ENCODE measurements at regions not wholly inside any gene's neighbourhood (a gene's known extent, or its start where the extent isn't known, plus 50 kb on each side); places are given as distances from the start of the nearest gene placed in this dataset.
"Not testable (repeated sequence)": the region's sequence is repeated elsewhere in the genome, so short reads cannot be mapped to it uniquely, and the experiment has no call there.

DNA sequence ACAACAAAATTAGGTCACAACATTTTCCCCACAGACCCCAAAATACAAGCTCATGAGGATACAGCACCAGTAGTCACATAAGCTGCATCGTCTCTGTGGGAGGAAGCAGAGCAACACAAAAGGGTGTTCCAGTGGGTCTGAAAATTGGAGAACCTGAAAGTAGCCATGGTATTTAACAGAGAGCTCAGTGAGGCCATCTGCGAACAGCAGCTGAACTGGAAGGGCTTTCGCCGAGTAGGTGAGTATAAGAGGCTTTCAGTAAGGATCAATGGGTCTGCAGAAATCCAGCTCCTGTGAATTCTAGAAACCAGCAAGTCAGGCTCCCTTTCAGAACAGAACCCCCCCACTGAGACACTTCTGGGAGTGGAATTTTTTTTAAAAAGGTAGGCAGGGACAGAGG, 120.0 kb upstream of the RREB1 start:
- no peak for DNase-seq (ENCODE audit: low read depth, low spot score)
- Histone ChIP-seq H3K9me3 (ENCODE audit: control insufficient read depth, insufficient read depth, low read length) (no peaks in the 10 kb centered on the region), H3K27me3 (ENCODE audit: control insufficient read depth, insufficient read depth, low read length) (no peaks in the 10 kb centered on the region), H3K4me3 (ENCODE audit: low read depth, low read length) (no peak overlapping the region), H3K27ac (ENCODE audit: low read depth, low read length) (no peak overlapping the region)
- no peak for TF ChIP-seq CTCF (IDR thresholded peaks at IDR 0.05; ENCODE audit: low read depth, low read length)
- POLR2A ChIA-PET, result no interaction called here
- CTCF ChIA-PET, result no interaction called here

- POLR2A ChIA-PET; H3K27me3 ChIP-seq (ENCODE audit: control insufficient read depth, insufficient read depth, low read length); DNase-seq (ENCODE audit: low read depth, low spot score); H3K9me3 ChIP-seq (ENCODE audit: control insufficient read depth, insufficient read depth, low read length); H3K4me3 ChIP-seq (ENCODE audit: low read depth, low read length); H3K27ac ChIP-seq (ENCODE audit: low read depth, low read length); CTCF ChIA-PET: not testable (repeated sequence)
These were observed 117.7 kb upstream of the RREB1 start for GRCh38 chr6:6990059-6990458.

- ChIA-PET POLR2A (no interaction called here), CTCF (interaction anchor here (0.7 kb wide), 1 partner anchor 164 kb away, joined by 3 read pairs; no protein-coding TSS in a partner anchor)
- DNase-seq (ENCODE audit: low read depth, low spot score), result no peak
- Histone ChIP-seq H3K27ac (ENCODE audit: low read depth, low read length) (no peak overlapping the region), H3K9me3 (ENCODE audit: control insufficient read depth, insufficient read depth, low read length) (no peaks in the 10 kb centered on the region), H3K4me3 (ENCODE audit: low read depth, low read length) (no peak overlapping the region), H3K27me3 (ENCODE audit: control insufficient read depth, insufficient read depth, low read length) (peaks cover 2% of the 10 kb centered on the region)
- TF ChIP-seq CTCF (IDR thresholded peaks at IDR 0.05; ENCODE audit: low read depth, low read length), result no peak
These were observed 114.1 kb upstream of the RREB1 start for GRCh38 chr6:6993503-6994237.

DNA sequence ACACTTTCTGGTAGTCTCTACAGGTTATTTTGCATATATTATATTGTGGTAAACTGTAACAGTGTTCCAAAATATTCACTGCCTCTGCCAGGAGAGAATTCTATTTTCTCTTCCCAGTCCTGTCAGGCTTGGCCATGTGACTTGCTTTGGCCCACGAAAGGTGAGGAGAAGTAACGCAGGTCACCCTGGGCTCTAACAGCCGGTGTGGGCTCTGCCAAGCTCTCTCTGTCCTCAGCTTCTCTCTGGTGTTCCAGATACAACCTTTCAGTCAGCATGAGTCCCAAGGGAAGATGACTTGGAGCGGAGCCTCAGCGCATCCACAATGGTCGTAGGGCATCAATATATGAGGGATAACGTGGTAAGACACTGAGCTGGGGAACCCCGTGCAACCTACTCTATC, 113.0 kb upstream of the RREB1 start:
- ChIA-PET CTCF (no interaction called here), POLR2A (no interaction called here)
- TF ChIP-seq CTCF (IDR thresholded peaks at IDR 0.05; ENCODE audit: low read depth, low read length), result no peak
- Histone ChIP-seq H3K27me3 (ENCODE audit: control insufficient read depth, insufficient read depth, low read length) (peaks cover 4% of the 10 kb centered on the region), H3K27ac (ENCODE audit: low read depth, low read length) (no peak overlapping the region), H3K4me3 (ENCODE audit: low read depth, low read length) (no peak overlapping the region), H3K9me3 (ENCODE audit: control insufficient read depth, insufficient read depth, low read length) (no peaks in the 10 kb centered on the region)
- no peak for DNase-seq (ENCODE audit: low read depth, low spot score)

DNA sequence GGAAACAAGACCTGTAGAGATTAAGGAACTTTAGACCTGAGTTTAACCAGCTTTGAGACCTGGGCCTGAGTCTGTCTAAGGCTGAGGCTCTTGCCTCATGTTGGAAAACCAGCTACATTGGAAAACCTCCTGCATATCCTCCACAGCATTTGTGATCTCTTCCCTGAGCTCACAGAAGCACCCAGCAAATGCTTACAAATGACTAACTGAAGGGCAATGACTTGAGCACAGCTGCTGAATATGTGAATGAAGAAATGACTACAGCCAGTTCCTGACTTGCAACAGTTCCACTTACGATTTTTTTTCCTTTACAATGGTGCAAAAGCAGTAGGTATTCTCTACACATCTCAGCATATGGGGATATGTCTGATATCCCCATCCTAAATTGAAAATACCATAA, 112.4 kb upstream of the RREB1 start:
- DNase-seq (ENCODE audit: low read depth, low spot score), result no peak
- ChIA-PET CTCF (interaction anchor here (0.6 kb wide), 1 partner anchor 39 kb away, joined by 4 read pairs; no protein-coding TSS in a partner anchor), POLR2A (no interaction called here)
- Histone ChIP-seq H3K27ac (ENCODE audit: low read depth, low read length) (no peak overlapping the region), H3K9me3 (ENCODE audit: control insufficient read depth, insufficient read depth, low read length) (no peaks in the 10 kb centered on the region), H3K27me3 (ENCODE audit: control insufficient read depth, insufficient read depth, low read length) (peaks cover 4% of the 10 kb centered on the region), H3K4me3 (ENCODE audit: low read depth, low read length) (no peak overlapping the region)
- no peak for TF ChIP-seq CTCF (IDR thresholded peaks at IDR 0.05; ENCODE audit: low read depth, low read length)
